Esophagus muscularis mucosa (tissue), 4 donors: ENCODE measurements at regions not wholly inside any gene's neighbourhood (a gene's known extent, or its start where the extent isn't known, plus 50 kb on each side); places are given as distances from the start of the nearest gene placed in this dataset.

ENCODE experiments used
- EP300 ChIP-seq: sonication (generic); formaldehyde crosslinking; IDR thresholded peaks from one replicate; pipeline ENCODE4 v1.6.1; 2017; ENCODE audit warnings: antibody characterized with exemption
- POLR2A ChIP-seq: fragments of 450-650 bp; IDR thresholded peaks from one replicate; pipeline ENCODE4 v1.6.1; 2017; ENCODE audit warnings: antibody characterized with exemption, moderate library complexity, mild to moderate bottlenecking, low read depth
- TF ChIP-seq, protein P1 (sequence below), 3 experiments: fragments of 200-600 bp in 2 of 3; fragments of 450-650 bp in 1 of 3; sonication (generic) in 2 of 3; IDR thresholded peaks; one replicate each; pipeline ENCODE4 v1.5.1; 2017 to 2019; ENCODE audit warnings: antibody characterized with exemption in 3 of 3, mild to moderate bottlenecking in 2 of 3, moderate library complexity in 1 of 3

- no peak for TF ChIP-seq POLR2A
- TF ChIP-seq, protein P1, sequence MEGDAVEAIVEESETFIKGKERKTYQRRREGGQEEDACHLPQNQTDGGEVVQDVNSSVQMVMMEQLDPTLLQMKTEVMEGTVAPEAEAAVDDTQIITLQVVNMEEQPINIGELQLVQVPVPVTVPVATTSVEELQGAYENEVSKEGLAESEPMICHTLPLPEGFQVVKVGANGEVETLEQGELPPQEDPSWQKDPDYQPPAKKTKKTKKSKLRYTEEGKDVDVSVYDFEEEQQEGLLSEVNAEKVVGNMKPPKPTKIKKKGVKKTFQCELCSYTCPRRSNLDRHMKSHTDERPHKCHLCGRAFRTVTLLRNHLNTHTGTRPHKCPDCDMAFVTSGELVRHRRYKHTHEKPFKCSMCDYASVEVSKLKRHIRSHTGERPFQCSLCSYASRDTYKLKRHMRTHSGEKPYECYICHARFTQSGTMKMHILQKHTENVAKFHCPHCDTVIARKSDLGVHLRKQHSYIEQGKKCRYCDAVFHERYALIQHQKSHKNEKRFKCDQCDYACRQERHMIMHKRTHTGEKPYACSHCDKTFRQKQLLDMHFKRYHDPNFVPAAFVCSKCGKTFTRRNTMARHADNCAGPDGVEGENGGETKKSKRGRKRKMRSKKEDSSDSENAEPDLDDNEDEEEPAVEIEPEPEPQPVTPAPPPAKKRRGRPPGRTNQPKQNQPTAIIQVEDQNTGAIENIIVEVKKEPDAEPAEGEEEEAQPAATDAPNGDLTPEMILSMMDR (IDR thresholded peaks at IDR 0.05) = no peak
- no peak for TF ChIP-seq EP300
Measured at GRCh38 chr12:88726806-88727720, 146.8 kb upstream of the KITLG start.
